OCI-LY3 (cell line): ENCODE measurements at regions not wholly inside any gene's neighbourhood (a gene's known extent, or its start where the extent isn't known, plus 50 kb on each side); places are given as distances from the start of the nearest gene placed in this dataset.

ENCODE experiments used
- CTCF ChIP-seq: fragments of 200-600, 300-600 bp; sonication (generic); IDR thresholded peaks from 2 replicates; pipeline ENCODE4 v1.5.1; 2014; ENCODE audit warnings: antibody characterized with exemption, low read length, low read depth
- EZH2phosphoT487 ChIP-seq: fragments of 200-600 bp; shearing (Covaris generic); IDR thresholded peaks from 2 replicates; pipeline ENCODE4 v1.6.1; 2018; ENCODE audit warnings: antibody characterized with exemption, mixed run types, low read depth

GRCh38 chr13:61128850-61129645 is 286.6 kb downstream of the PCDH20 start:
- no peak for TF ChIP-seq CTCF
- no peak for TF ChIP-seq EZH2phosphoT487
